ENCODE measurements at regions not wholly inside any gene's neighbourhood (a gene's known extent, or its start where the extent isn't known, plus 50 kb on each side); places are given as distances from the start of the nearest gene placed in this dataset.

DNA sequence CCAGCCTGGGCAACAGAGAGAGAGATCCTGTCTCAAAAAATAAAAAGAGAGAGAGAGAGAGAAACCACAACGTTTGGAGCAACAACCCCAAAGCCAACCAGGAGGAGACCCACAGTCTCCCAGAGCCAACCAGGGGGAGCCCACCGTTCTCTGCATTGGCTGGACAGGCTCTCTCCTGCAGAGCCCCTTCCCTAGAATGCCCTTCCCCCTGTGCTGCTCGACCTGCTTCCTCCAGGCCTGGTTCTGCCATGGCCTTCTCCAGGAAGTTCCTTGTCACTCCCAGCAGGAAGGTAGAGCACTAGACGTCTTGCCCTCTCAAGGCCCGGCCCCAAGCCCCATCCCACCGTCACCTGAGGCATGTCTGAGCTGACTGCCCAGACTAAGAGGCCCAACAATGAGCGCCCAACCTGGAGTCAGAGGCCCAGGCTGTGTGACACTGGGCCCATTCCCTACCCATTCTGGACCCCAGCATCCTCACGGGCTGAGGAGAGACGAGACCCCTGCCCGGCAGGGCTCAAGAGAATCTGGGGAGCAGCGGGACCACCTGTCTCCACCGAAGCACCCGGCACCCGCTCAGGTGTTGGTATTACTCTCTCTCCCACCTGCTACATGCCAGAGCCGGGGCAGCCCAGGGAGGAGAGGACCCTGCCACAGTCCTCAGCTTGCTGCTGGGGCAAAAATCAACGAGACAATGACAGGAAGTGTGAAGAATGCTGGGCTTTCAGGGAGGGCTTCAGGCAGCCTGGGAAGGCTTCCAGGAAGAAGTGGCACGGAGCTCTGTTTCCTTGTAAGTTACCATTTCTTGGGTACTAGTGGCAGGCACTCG, 61.2 kb downstream of the DIO3 start:
- Histone ChIP-seq H3K27me3 (peaks cover 0 to 4% (median 0%) of the 10 kb centered on the region in 4 donors), H3K9me3 (no peaks in the 10 kb centered on the region), H3K4me1 (no peaks in the 10 kb centered on the region), H3K4me3 (no peak overlapping the region), H3K36me3 (no peaks in the 10 kb centered on the region), H3K27ac (no peak overlapping the region)
- DNase-seq, result no peak
- intact Hi-C loops (cut with DNase I), result loop anchor here (10.0 kb wide), 1 partner anchor 768 kb away; no protein-coding TSS in a partner anchor
- 51 to 56% methylated on average over 7 of the region's 18 CpGs for WGBS, 2 donors
- no peak for TF ChIP-seq POLR2A (IDR thresholded peaks at IDR 0.05)
- TF ChIP-seq, protein P1, sequence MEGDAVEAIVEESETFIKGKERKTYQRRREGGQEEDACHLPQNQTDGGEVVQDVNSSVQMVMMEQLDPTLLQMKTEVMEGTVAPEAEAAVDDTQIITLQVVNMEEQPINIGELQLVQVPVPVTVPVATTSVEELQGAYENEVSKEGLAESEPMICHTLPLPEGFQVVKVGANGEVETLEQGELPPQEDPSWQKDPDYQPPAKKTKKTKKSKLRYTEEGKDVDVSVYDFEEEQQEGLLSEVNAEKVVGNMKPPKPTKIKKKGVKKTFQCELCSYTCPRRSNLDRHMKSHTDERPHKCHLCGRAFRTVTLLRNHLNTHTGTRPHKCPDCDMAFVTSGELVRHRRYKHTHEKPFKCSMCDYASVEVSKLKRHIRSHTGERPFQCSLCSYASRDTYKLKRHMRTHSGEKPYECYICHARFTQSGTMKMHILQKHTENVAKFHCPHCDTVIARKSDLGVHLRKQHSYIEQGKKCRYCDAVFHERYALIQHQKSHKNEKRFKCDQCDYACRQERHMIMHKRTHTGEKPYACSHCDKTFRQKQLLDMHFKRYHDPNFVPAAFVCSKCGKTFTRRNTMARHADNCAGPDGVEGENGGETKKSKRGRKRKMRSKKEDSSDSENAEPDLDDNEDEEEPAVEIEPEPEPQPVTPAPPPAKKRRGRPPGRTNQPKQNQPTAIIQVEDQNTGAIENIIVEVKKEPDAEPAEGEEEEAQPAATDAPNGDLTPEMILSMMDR (IDR thresholded peaks at IDR 0.05), result no peak

DNA sequence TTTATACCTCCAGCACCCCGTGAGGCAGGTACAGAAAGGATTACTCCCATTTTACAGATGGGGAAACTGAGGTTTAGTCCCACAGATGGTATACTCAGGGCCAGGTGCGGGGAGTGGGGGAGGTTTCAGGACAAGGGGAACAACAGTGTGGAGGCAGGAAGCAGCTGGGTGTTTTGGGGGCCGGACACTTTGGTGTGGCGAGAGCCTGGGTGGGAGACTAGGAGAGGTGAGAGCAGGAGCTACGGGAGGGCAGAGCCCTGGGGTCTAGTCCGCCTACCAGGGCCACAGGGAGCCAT, 61.7 kb downstream of the DIO3 start:
- TF ChIP-seq, protein P1 (IDR thresholded peaks at IDR 0.05), result no peak
- Histone ChIP-seq H3K27me3 (peaks cover 0 to 4% (median 0%) of the 10 kb centered on the region in 4 donors), H3K4me3 (no peak overlapping the region), H3K27ac (no peak overlapping the region), H3K36me3 (no peaks in the 10 kb centered on the region), H3K4me1 (peaks cover 0 to 5% (median 5%) of the 10 kb centered on the region in 3 donors), H3K9me3 (no peaks in the 10 kb centered on the region)
- 80 to 83% methylated on average over 6 of the region's 6 CpGs for WGBS, 2 donors
- no peak for DNase-seq
- intact Hi-C loops (cut with DNase I), result loop anchor here (10.0 kb wide), 1 partner anchor 768 kb away; no protein-coding TSS in a partner anchor

DNA sequence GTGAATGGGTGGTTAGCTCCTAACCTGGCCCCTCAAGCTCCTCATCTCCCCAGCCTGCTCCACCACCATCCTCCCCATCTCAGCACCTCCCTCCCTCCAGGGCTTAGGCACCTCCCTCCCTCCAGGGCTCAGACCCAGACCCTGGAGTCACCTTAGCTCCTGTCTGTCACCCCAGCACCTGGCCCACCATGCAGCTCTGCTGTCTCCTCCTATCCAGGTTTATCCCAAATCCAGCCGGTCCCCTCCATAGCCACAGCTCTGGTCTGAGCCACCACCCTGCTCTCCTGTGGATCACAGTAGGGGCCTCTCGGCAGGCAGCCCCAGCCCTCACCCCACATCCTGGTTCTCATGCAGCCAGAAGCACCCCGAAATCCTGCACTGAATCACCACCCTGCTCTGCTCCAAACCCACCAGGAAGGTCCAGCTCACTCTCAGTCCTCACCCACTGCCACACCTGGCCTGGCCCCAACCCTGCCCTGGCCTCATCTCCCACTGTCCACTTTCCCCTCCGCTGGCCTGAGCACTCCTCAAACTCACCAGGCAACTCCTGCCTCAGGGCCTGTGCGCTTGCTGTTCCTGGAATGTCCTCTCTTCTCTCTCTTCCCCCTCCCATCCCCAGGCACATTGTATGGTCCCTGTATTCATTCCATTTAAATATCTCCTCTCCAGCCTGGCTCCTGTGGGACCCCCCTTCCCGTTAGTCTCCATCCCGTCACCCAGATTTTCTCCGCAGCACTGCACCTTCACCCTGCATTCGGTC, 62.6 kb downstream of the DIO3 start:
- peaks cover 0 to 13% (median 7%) of the 10 kb centered on the region in 3 donors for H3K4me1 ChIP-seq
- no peak for DNase-seq
- H3K4me3 ChIP-seq, result no peak overlapping the region
- peaks cover 0 to 8% (median 0%) of the 10 kb centered on the region in 4 donors for H3K27me3 ChIP-seq
- intact Hi-C loops (cut with DNase I), result loop anchor here (10.0 kb wide), 1 partner anchor 769 kb away; no protein-coding TSS in a partner anchor
- 87 to 89% methylated on average over 8 to 9 of the region's 9 CpGs for WGBS, 2 donors
- H3K9me3 ChIP-seq, result no peaks in the 10 kb centered on the region
- no peaks in the 10 kb centered on the region for H3K36me3 ChIP-seq
- no peak for TF ChIP-seq POLR2A (IDR thresholded peaks at IDR 0.05)
- TF ChIP-seq, protein P1 (IDR thresholded peaks at IDR 0.05), result no peak
- no peak overlapping the region for H3K27ac ChIP-seq

DNA sequence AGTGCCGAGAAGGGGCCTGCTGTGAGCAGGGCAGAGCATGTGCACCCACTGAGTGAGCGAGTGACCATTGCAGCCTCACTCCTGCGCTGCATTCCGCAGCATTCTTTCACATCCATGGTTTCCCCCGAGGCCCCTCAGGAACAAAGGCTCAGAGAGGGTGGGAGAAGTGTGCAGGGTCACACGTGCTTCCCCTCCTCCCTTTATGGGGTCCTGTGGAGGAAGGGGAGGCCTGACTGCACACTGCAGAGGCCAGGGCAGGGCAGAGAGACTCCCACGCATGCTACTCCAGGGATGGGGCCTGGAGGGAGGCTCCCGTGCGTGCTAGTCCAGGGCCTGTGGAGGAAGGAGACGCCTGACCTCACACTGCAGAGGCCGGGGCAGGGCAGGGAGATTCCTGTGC, 63.2 kb downstream of the DIO3 start:
- Histone ChIP-seq H3K27me3 (peaks cover 0 to 8% (median 0%) of the 10 kb centered on the region in 4 donors), H3K36me3 (no peaks in the 10 kb centered on the region), H3K4me1 (peaks cover 0 to 15% (median 7%) of the 10 kb centered on the region in 3 donors), H3K4me3 (no peak overlapping the region), H3K27ac (no peak overlapping the region), H3K9me3 (no peaks in the 10 kb centered on the region)
- TF ChIP-seq, protein P1 (IDR thresholded peaks at IDR 0.05), result no peak
- no peak for TF ChIP-seq POLR2A (IDR thresholded peaks at IDR 0.05)
- intact Hi-C loops (cut with DNase I), result loop anchor here (10.0 kb wide), 1 partner anchor 770 kb away; no protein-coding TSS in a partner anchor
- DNase-seq, result no peak
- WGBS, 2 donors, result 89 to 93% methylated on average over 5 of the region's 11 CpGs

Data from esophagus squamous epithelium (tissue), 5 donors.